GM19239 (cell line): ENCODE measurements at regions not wholly inside any gene's neighbourhood (a gene's known extent, or its start where the extent isn't known, plus 50 kb on each side); places are given as distances from the start of the nearest gene placed in this dataset.

Experiments used
- DNase-seq: peaks from one replicate; pipeline ENCODE4 v3.0.0; 2011; ENCODE audit warnings: low spot score; ENCODE audit not compliant: insufficient read length
- FAIRE-seq: peaks from 2 replicates; lab custom pipeline; 2011; peaks lifted over from hg19 to GRCh38; lab: Jason Lieb, UNC

- FAIRE-seq (no peak), DNase-seq (no peak)
Observed at GRCh38 chr11:10622108-10622507, 53.6 kb upstream of the LYVE1 start.

GRCh38 chr11:10619131-10619680, 50.7 kb upstream of the LYVE1 start:
- DNase-seq = no peak
- FAIRE-seq = no peak

- FAIRE-seq (no peak), DNase-seq (no peak)
Observed at GRCh38 chr11:10618490-10618889, 50.0 kb upstream of the LYVE1 start.
